Left ventricle myocardium inferior (tissue), 1 donor: ENCODE measurements at regions not wholly inside any gene's neighbourhood (a gene's known extent, or its start where the extent isn't known, plus 50 kb on each side); places are given as distances from the start of the nearest gene placed in this dataset.
A peak's percentile ranks its signal among the peaks of the same experiment; 100 is the strongest.

ENCODE experiments used
- DNase-seq: peaks from one replicate; pipeline ENCODE4 v3.0.0-alpha.2; 2020
- H3K27ac ChIP-seq: fragments of 200-600 bp; replicated peaks from 2 replicates; pipeline ENCODE4 v1.8.0; 2021
- H3K27me3 ChIP-seq: fragments of 200-600 bp; 2 replicates; pipeline ENCODE4 v1.8.0; 2021; ENCODE audit warnings: low read depth
- H3K36me3 ChIP-seq: fragments of 200-600 bp; 2 replicates; pipeline ENCODE4 v1.8.0; 2021
- H3K4me1 ChIP-seq: fragments of 200-600 bp; 2 replicates; pipeline ENCODE4 v1.8.0; 2021
- H3K4me3 ChIP-seq: fragments of 200-600 bp; 2 replicates; pipeline ENCODE4 v1.8.0; 2021; ENCODE audit warnings: mild to moderate bottlenecking, moderate library complexity
- H3K9me3 ChIP-seq: fragments of 200-600 bp; replicated peaks from 2 replicates; pipeline ENCODE4 v1.8.0; 2021
- CTCF ChIP-seq: fragments of 200-600 bp; IDR thresholded peaks from 2 replicates; pipeline ENCODE4 v1.8.0; 2021; ENCODE audit warnings: antibody characterized with exemption, mild to moderate bottlenecking, borderline replicate concordance
- intact Hi-C: fragments of 100-400 bp; cut with micrococcal nuclease; formaldehyde crosslinking; loops from one replicate; pipeline ENCODE4 v1.11.0; 2022
- donor health status: DM: no; HTN: yes; CAD: no; lungs with severe emphysema.

- no peaks in the 10 kb centered on the region for H3K36me3 ChIP-seq
- no peak for DNase-seq
- no peak overlapping the region for H3K4me3 ChIP-seq
- peaks cover 66% of the 10 kb centered on the region for H3K4me1 ChIP-seq
- TF ChIP-seq CTCF: no peak
- intact Hi-C loops: no loop called here
- peak overlapping the region; percentile 52 for H3K27ac ChIP-seq
- H3K27me3 ChIP-seq: no peaks in the 10 kb centered on the region
- H3K9me3 ChIP-seq: no peaks in the 10 kb centered on the region
Measured at GRCh38 chr1:184860985-184861754, 106.5 kb upstream of the EDEM3 start.

GRCh38 chr1:184860535-184860934 lies 105.9 kb upstream of the EDEM3 start:
- no peaks in the 10 kb centered on the region for H3K27me3 ChIP-seq
- peaks cover 72% of the 10 kb centered on the region for H3K4me1 ChIP-seq
- H3K36me3 ChIP-seq: no peaks in the 10 kb centered on the region
- TF ChIP-seq CTCF: no peak
- H3K27ac ChIP-seq: peak overlapping the region; percentile 52
- no peak overlapping the region for H3K4me3 ChIP-seq
- no peak for DNase-seq
- intact Hi-C loops: no loop called here
- no peaks in the 10 kb centered on the region for H3K9me3 ChIP-seq

GRCh38 chr1:184859381-184860105 lies 104.9 kb upstream of the EDEM3 start:
- H3K27me3 ChIP-seq: no peaks in the 10 kb centered on the region
- H3K27ac ChIP-seq: no peak overlapping the region
- TF ChIP-seq CTCF: no peak
- intact Hi-C loops: no loop called here
- no peak for DNase-seq
- no peaks in the 10 kb centered on the region for H3K9me3 ChIP-seq
- H3K36me3 ChIP-seq: no peaks in the 10 kb centered on the region
- peaks cover 74% of the 10 kb centered on the region for H3K4me1 ChIP-seq
- no peak overlapping the region for H3K4me3 ChIP-seq

- Histone ChIP-seq H3K27me3 (no peaks in the 10 kb centered on the region), H3K9me3 (no peaks in the 10 kb centered on the region), H3K4me3 (no peak overlapping the region), H3K4me1 (peaks cover 74% of the 10 kb centered on the region), H3K36me3 (no peaks in the 10 kb centered on the region), H3K27ac (no peak overlapping the region)
- no peak for DNase-seq
- no peak for TF ChIP-seq CTCF
- intact Hi-C loops: no loop called here
Measured at GRCh38 chr1:184858288-184858687, 103.6 kb upstream of the EDEM3 start.

- H3K27ac ChIP-seq: peak overlapping the region; percentile 51
- no peaks in the 10 kb centered on the region for H3K9me3 ChIP-seq
- H3K36me3 ChIP-seq: peaks cover 3% of the 10 kb centered on the region
- no peak overlapping the region for H3K4me3 ChIP-seq
- intact Hi-C loops: no loop called here
- no peak for DNase-seq
- H3K27me3 ChIP-seq: no peaks in the 10 kb centered on the region
- H3K4me1 ChIP-seq: peaks cover 41% of the 10 kb centered on the region
- no peak for TF ChIP-seq CTCF
Measured at GRCh38 chr1:184854496-184855140, 100.0 kb upstream of the EDEM3 start.
